ENCODE measurements at regions not wholly inside any gene's neighbourhood (a gene's known extent, or its start where the extent isn't known, plus 50 kb on each side); places are given as distances from the start of the nearest gene placed in this dataset.
A peak's percentile ranks its signal among the peaks of the same experiment; 100 is the strongest.

DNA sequence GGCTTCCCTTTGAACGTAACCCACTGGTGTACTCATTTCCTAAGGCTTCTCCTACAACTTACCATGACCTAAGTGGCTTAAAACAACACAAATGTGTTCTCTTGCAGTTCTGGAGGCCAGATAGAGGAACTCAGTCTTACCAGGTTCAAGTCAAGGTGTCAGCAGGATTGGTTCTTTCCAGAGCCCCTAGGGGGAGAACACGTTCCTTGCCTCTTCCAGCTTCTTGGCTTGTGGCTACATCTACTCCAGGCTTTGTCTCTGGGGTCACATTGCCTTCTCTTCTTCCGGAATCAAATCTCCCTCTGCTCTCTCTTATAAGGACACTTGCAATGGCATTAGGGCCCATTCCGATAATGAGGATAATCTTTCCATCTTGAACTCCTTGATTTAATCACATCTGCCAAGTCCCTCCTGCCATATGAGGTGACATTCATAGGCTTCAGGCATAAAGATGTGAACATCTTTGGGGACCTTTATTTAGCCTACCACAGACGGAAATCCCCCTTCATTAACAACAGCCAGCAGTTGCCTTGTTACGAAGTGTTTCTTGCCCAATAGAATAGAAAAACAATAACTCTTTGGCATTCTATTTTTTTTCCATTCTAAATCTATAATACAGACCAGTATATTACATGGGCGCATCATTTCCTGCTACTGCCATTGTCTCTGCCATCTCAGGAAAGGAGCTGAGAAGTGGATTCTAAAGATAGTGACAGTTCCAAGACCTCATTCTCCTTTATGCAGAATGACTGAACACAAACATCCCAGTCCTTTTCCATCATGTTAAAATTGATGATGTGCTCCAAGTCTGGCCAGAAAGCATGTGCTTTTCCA is 362.0 kb downstream of the ZNF521 start:
- H3K27me3 ChIP-seq (replicated peaks in 1 of 4; ENCODE audit: control insufficient read depth in 3 of 4, extremely low read depth in 1 of 4, insufficient read depth in 3 of 4, low read length in 3 of 4) = peaks cover 0 to 2% (median 0%) of the 10 kb centered on the region in 4 experiments; a peak in 1 of 7 replicates
- H3K56ac ChIP-seq (replicated peaks; ENCODE audit: insufficient read length, low read depth, low read length) = no peak overlapping the region
- H4K5ac ChIP-seq (ENCODE audit: insufficient read length, low read depth, low read length) = no peak overlapping the region
- H2AK5ac ChIP-seq (ENCODE audit: low read depth, low read length) = no peak overlapping the region
- H3K27ac ChIP-seq (ENCODE audit: low read depth, low read length) = no peak overlapping the region
- H2AFZ ChIP-seq (ENCODE audit: low read length) = no peak overlapping the region
- H3K4ac ChIP-seq (replicated peaks; ENCODE audit: insufficient read length, low read depth, low read length) = no peak overlapping the region
- H2BK5ac ChIP-seq (ENCODE audit: low read depth, low read length) = no peak overlapping the region
- no peaks in the 10 kb centered on the region for H4K20me1 ChIP-seq (replicated peaks in 1 of 2; ENCODE audit: control insufficient read depth in 1 of 2, insufficient read depth in 2 of 2, low read length in 2 of 2)
- H3K4me2 ChIP-seq (ENCODE audit: insufficient read depth in 1 of 2, low read depth in 2 of 2, low read length in 2 of 2) = no peak overlapping the region
- 75% methylated on average over 7 of the region's 7 CpGs; no CpG with 5 or more reads in 1 of the 2 experiments for WGBS, 2 experiments (ENCODE audit: extremely low coverage in 1 of 2, insufficient coverage in 1 of 2, insufficient read length in 1 of 2, insufficient replicate concordance in 2 of 2, low coverage in 1 of 2, low lambda C conversion rate in 2 of 2, missing lambda C conversion rate in 1 of 2)
- no peaks in the 10 kb centered on the region for H3K23me2 ChIP-seq (ENCODE audit: low read depth, low read length)
- no peak overlapping the region for H2BK15ac ChIP-seq (ENCODE audit: low read length)
- no peak overlapping the region for H3K4me3 ChIP-seq (ENCODE audit: extremely low read depth in 1 of 4, insufficient read depth in 2 of 4, low read depth in 3 of 4, low read length in 4 of 4)
- TF ChIP-seq, protein P1, sequence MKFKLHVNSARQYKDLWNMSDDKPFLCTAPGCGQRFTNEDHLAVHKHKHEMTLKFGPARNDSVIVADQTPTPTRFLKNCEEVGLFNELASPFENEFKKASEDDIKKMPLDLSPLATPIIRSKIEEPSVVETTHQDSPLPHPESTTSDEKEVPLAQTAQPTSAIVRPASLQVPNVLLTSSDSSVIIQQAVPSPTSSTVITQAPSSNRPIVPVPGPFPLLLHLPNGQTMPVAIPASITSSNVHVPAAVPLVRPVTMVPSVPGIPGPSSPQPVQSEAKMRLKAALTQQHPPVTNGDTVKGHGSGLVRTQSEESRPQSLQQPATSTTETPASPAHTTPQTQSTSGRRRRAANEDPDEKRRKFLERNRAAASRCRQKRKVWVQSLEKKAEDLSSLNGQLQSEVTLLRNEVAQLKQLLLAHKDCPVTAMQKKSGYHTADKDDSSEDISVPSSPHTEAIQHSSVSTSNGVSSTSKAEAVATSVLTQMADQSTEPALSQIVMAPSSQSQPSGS (IDR thresholded peaks at IDR 0.05; ENCODE audit: low read length) = no peak
- no peak for TF ChIP-seq POLR2A (IDR thresholded peaks at IDR 0.05; ENCODE audit: control extremely low read depth in 1 of 2, low read depth in 2 of 2, low read length in 2 of 2)
- TF ChIP-seq CTCF (IDR thresholded peaks at IDR 0.05; ENCODE audit: control extremely low read depth in 1 of 3, insufficient read depth in 1 of 3, low read depth in 1 of 3, low read length in 3 of 3) = peak; percentile 36 to 60 (median 36); a peak in 3 of 4 replicates
- no peak for TF ChIP-seq YY1 (IDR thresholded peaks at IDR 0.05; ENCODE audit: low read depth, low read length)
- TF ChIP-seq KDM4A (IDR thresholded peaks at IDR 0.05; ENCODE audit: low read depth, low read length, severe bottlenecking) = no peak
- TF ChIP-seq RAD21 (IDR thresholded peaks at IDR 0.05 in 1 of 2, conservative IDR thresholded peaks at IDR 0.05 in 1 of 2; ENCODE audit: low read depth in 2 of 2, low read length in 2 of 2) = peak; percentile 69 to 78
- no peak overlapping the region for H2BK12ac ChIP-seq (ENCODE audit: low read depth, low read length)
- peaks cover 4 to 20% (median 17%) of the 10 kb centered on the region in 4 experiments; a peak in 6 of 7 replicates for H3K4me1 ChIP-seq (replicated peaks in 1 of 4; ENCODE audit: control insufficient read depth in 3 of 4, insufficient read depth in 4 of 4, low read length in 3 of 4)
- H3K36me3 ChIP-seq (ENCODE audit: control insufficient read depth in 2 of 4, insufficient read depth in 4 of 4, low read length in 3 of 4) = no peaks in the 10 kb centered on the region
- H3K14ac ChIP-seq (ENCODE audit: insufficient read length) = no peak overlapping the region
- POLR2A ChIA-PET (ENCODE audit: partially characterized antibody) = no interaction called here
- CTCF ChIA-PET (ENCODE audit: partially characterized antibody) = interaction anchor here (0.5 to 0.7 kb wide), 2 partner anchors 533 to 680 kb away, joined by 3 read pairs; no protein-coding TSS in a partner anchor
- no peak overlapping the region for H3K9ac ChIP-seq (replicated peaks in 1 of 4; ENCODE audit: extremely low read depth in 1 of 4, low read depth in 3 of 4, low read length in 3 of 4)
- H4K91ac ChIP-seq (replicated peaks; ENCODE audit: insufficient read length, low read length) = no peak overlapping the region
- DNase-seq (ENCODE audit: low read depth in 1 of 2, low spot score in 2 of 2) = no peak
- no peak for FAIRE-seq
- H2BK120ac ChIP-seq (replicated peaks; ENCODE audit: low read depth, low read length) = no peak overlapping the region
- no peak overlapping the region for H2BK20ac ChIP-seq (ENCODE audit: low read length)
- H3K79me2 ChIP-seq (ENCODE audit: control insufficient read depth in 1 of 2, insufficient read depth in 2 of 2, low read length in 2 of 2) = no peaks in the 10 kb centered on the region
- no peaks in the 10 kb centered on the region for H3K79me1 ChIP-seq (ENCODE audit: low read depth, low read length)
- no peak overlapping the region for H3K23ac ChIP-seq (ENCODE audit: insufficient read length)
- H3K18ac ChIP-seq (ENCODE audit: extremely low read depth, low read length) = no peak overlapping the region
- no peaks in the 10 kb centered on the region for H3K9me3 ChIP-seq (ENCODE audit: insufficient read depth in 2 of 2, low read depth in 1 of 2, low read length in 1 of 2)
- no peak overlapping the region for H4K8ac ChIP-seq (ENCODE audit: extremely low read depth, insufficient read depth, low read length)
